Ovary (tissue), 7 donors: ENCODE measurements at regions not wholly inside any gene's neighbourhood (a gene's known extent, or its start where the extent isn't known, plus 50 kb on each side); places are given as distances from the start of the nearest gene placed in this dataset.

Experiments used
- DNase-seq, 5 donors: peaks; one replicate each; pipeline ENCODE4 v3.0.0-alpha.2; 2019 to 2020
- H3K27ac ChIP-seq, 2 donors: fragments of 200-600 bp; one replicate each; pipeline versions ENCODE4 v1.5.1 to v1.8.0; 2019 to 2022
- H3K27me3 ChIP-seq: fragments of 200-600 bp; one replicate; pipeline ENCODE4 v1.8.0; 2022
- H3K36me3 ChIP-seq: fragments of 200-600 bp; sonication (generic); one replicate; pipeline ENCODE4 v1.5.1; 2019
- H3K4me1 ChIP-seq: one replicate; pipeline ENCODE4 v1.8.1; 2013; ENCODE audit warnings: mild to moderate bottlenecking, moderate library complexity; ENCODE audit not compliant: insufficient read depth
- H3K4me3 ChIP-seq: fragments of 200-600 bp; sonication (generic); one replicate; pipeline ENCODE4 v1.5.1; 2017
- H3K9me3 ChIP-seq, 2 donors: fragments of 200-600 bp in 1 of 2; sonication (generic) in 1 of 2; one replicate each; pipeline versions ENCODE4 v1.5.1 to v1.8.1; 2013 to 2019; ENCODE audit warnings: mild to moderate bottlenecking in 1 of 2, moderate library complexity in 1 of 2
- CTCF ChIP-seq, 3 donors: fragments of 450-650 bp in 2 of 3; fragments of 200-600 bp in 1 of 3; IDR thresholded peaks; one replicate each; pipeline versions ENCODE4 v1.5.1 to v1.8.0; 2016 to 2022; ENCODE audit warnings: antibody characterized with exemption in 3 of 3, mild to moderate bottlenecking in 1 of 3
- EP300 ChIP-seq: sonication (generic); formaldehyde crosslinking; IDR thresholded peaks from one replicate; pipeline ENCODE4 v1.6.1; 2017; ENCODE audit warnings: antibody characterized with exemption
- POLR2A ChIP-seq: fragments of 450-650 bp; IDR thresholded peaks from one replicate; pipeline ENCODE4 v1.6.1; 2017; ENCODE audit warnings: antibody characterized with exemption, mild to moderate bottlenecking, moderate library complexity
- WGBS, 3 donors: extraction: QIAGEN DNeasy Blood & Tissue Kit in 1 of 3; methylation state at CpG; one replicate each; pipeline versions ENCODE4 v1.1.5 to v1.1.7; 2013 to 2017; 5-methylcytosine and 5-hydroxymethylcytosine counted together
- intact Hi-C, 4 donors: fragments of 100-400 bp; cut with DNase I; formaldehyde crosslinking; loops; one replicate each; pipeline versions ENCODE4 v1.11.0 to v1.15.1; 2022 to 2023
- donor health status: DM: no; HTN: no; CAD: no; lungs with moderate emphysema.
- donor health status: DM: no; HTN: no; CAD: no.
- donor health status: Bipolar disorder and iron deficiency.
- donor health status: DM: no; HTN: no; CAD: no.
- donor health status: DM: yes; HTN: yes; CAD: no.

- no peaks in the 10 kb centered on the region for H3K9me3 ChIP-seq
- 43 to 65% (median 58%) methylated on average over 2 of the region's 2 CpGs for WGBS, 3 donors
- TF ChIP-seq EP300 (no peak), CTCF (IDR thresholded peaks at IDR 0.05) (no peak), POLR2A (no peak)
- H3K36me3 ChIP-seq, result no peaks in the 10 kb centered on the region
- H3K4me1 ChIP-seq, result no peaks in the 10 kb centered on the region
- no peak overlapping the region for H3K27ac ChIP-seq
- H3K27me3 ChIP-seq, result no peaks in the 10 kb centered on the region
- no peak for DNase-seq
- H3K4me3 ChIP-seq, result no peak overlapping the region
- intact Hi-C loops, result no loop called here
Measured at GRCh38 chr5:158599157-158599556, 500.6 kb downstream of the EBF1 start.

DNA sequence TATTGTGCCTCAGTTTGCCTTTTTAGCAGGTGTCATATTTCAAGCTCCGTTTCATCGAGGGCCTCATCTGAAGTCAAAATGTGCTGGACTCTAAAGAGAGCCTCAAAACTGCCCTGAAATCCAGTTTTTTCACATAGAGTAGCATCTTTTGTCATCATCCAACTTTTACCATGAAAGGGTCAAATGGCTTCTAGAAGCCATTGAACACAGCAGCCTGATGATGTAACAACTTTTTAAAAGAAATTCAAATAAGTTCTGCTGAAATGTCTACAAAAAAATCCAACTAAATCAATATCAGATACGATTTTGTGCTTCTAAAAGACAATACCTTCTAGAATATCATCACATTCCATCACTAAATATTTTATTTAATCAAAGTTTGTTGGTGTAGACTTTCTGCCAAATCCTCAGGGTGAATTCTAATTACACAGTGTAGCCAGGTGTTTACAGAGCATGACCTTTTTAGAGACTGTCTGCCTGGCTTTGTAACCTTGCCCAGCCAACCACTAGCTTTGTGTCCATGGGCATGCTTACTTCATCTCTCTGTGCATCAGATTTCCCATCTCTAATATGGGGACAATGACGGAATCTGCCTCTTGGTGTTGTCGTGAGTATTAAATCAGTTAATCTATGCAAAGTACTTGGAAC is 505.0 kb downstream of the EBF1 start:
- Histone ChIP-seq H3K9me3 (no peaks in the 10 kb centered on the region), H3K4me1 (peaks cover 11% of the 10 kb centered on the region), H3K27ac (no peak overlapping the region), H3K27me3 (no peaks in the 10 kb centered on the region), H3K4me3 (no peak overlapping the region), H3K36me3 (no peaks in the 10 kb centered on the region)
- no peak for DNase-seq
- TF ChIP-seq EP300 (no peak), POLR2A (no peak), CTCF (IDR thresholded peaks at IDR 0.05) (no peak)
- intact Hi-C loops, result no loop called here
- 91 to 94% (median 92%) methylated on average over 5 of the region's 5 CpGs for WGBS, 3 donors

DNA sequence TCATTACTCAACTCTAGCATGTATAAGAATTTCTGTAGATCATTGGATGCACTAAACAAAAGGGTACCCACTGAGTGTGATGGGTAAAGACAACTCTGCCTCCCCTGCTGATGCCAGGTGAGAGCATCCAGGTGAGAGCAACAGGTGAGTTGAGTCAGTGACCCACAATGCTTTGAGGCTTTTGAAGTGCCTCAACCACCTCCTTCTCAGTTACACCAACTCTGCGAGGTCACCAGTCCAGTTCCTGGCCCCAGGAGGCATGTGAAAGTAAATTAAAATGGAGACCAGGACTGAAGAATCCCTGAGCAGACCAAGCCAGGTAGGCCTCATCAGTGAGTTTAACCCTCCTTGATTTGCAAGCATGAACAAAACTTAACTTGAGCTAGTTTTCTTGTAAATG is 505.8 kb downstream of the EBF1 start:
- intact Hi-C loops, result no loop called here
- H3K36me3 ChIP-seq, result no peaks in the 10 kb centered on the region
- no peak for DNase-seq
- H3K4me1 ChIP-seq, result peaks cover 11% of the 10 kb centered on the region
- no peak overlapping the region for H3K4me3 ChIP-seq
- no peaks in the 10 kb centered on the region for H3K27me3 ChIP-seq
- H3K9me3 ChIP-seq, result no peaks in the 10 kb centered on the region
- H3K27ac ChIP-seq, result no peak overlapping the region
- 91 to 100% (median 95%) methylated on average over 1 of the region's 1 CpG for WGBS, 3 donors
- TF ChIP-seq POLR2A (no peak), CTCF (IDR thresholded peaks at IDR 0.05) (no peak), EP300 (no peak)

DNA sequence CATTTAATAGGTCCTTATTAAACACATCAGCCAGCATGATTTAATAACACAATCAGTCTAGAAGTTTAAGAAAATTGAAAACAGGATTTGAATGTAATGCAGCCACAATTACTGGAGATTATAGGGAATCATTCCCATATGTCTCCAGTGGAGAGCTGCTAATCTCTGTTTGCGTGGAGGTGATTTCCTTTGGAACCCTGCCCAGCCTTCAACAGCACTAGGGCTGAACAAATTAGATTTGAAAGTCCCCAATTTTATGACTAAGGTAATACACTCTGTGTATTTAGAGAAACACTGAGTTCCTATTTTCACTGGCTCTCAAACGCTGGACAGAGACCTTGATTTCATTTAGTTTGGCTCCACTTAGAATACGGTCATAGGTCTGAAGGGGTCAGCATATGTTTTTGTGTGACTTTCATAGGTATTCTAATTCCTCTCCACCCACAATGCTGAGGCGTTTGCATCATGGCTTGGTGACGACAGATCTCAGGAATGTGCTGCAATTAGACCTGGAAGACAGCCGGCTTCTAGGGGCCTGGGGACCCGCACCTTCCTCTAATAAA is 508.3 kb downstream of the EBF1 start:
- peak in 4 of 5 donors; percentile 18 to 42 (median 28) for DNase-seq
- TF ChIP-seq EP300 (no peak), CTCF (IDR thresholded peaks at IDR 0.05) (no peak), POLR2A (no peak)
- WGBS, 3 donors, result 13 to 18% (median 16%) methylated on average over 7 of the region's 7 CpGs

More for the DNA sequence above, 508.3 kb downstream of the EBF1 start:
- Histone ChIP-seq H3K36me3 (no peaks in the 10 kb centered on the region), H3K27me3 (no peaks in the 10 kb centered on the region), H3K27ac (no peak overlapping the region), H3K9me3 (no peaks in the 10 kb centered on the region), H3K4me3 (no peak overlapping the region), H3K4me1 (peaks cover 11% of the 10 kb centered on the region)
- intact Hi-C loops, result no loop called here
